ENCODE measurements at regions not wholly inside any gene's neighbourhood (a gene's known extent, or its start where the extent isn't known, plus 50 kb on each side); places are given as distances from the start of the nearest gene placed in this dataset.

DNA sequence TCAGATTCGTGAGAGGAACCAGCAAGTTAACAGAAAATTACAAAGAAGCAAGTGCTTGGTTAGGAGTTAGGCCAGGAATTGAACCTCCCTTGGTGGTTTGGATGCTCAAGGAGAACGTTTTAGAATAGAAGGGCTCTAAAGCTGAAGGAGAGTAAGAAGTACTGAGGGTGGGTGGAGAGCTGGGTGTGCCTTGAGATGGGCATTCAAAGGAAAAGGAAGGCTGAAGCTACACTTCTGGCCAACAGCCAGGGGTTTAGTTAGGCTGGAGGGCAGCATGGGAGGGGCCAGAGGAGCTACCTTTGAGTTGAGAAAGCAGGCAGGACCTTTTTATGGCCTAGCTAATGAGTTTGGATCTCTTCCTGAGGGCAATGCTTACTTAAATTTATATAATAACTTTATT is 421.2 kb downstream of the CCDC91 start:
- no peak for TF ChIP-seq POLR2A (IDR thresholded peaks at IDR 0.05)
- TF ChIP-seq CTCF (IDR thresholded peaks at IDR 0.05), result no peak

Data from esophagus squamous epithelium (tissue), 4 donors.